Stimulated activated CD4-positive, alpha-beta T cell treated with anti-CD3 and anti-CD28 coated beads, Interleukin-1b, Interleukin-23, amount 100 ng/mL, for 48 hours (primary cell): ENCODE measurements at regions not wholly inside any gene's neighbourhood (a gene's known extent, or its start where the extent isn't known, plus 50 kb on each side); places are given as distances from the start of the nearest gene placed in this dataset.

ENCODE experiments used
- DNase-seq: peaks from one replicate; pipeline ENCODE4 v3.0.0-alpha.2; 2020

DNA sequence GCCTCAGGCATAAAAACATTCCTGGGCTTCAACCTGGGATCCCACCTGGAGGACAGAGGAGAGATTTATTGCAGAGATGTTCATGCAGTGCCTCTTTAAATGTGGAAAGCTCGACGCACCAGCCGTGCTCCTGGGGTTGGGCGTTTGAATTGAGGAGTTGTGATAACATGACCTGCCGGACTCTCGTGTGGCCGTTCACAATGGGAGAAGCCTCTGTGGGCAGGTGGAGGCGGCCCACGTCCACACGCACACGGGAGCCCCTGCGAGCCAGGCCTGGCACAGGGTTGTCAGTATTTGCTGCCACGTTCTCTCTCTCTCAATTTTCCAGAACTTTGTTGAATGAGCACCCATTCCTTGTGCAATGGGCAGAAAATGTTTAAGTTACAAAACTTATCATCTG lies 58.3 kb upstream of the PPARA start:
- no peak for DNase-seq

DNA sequence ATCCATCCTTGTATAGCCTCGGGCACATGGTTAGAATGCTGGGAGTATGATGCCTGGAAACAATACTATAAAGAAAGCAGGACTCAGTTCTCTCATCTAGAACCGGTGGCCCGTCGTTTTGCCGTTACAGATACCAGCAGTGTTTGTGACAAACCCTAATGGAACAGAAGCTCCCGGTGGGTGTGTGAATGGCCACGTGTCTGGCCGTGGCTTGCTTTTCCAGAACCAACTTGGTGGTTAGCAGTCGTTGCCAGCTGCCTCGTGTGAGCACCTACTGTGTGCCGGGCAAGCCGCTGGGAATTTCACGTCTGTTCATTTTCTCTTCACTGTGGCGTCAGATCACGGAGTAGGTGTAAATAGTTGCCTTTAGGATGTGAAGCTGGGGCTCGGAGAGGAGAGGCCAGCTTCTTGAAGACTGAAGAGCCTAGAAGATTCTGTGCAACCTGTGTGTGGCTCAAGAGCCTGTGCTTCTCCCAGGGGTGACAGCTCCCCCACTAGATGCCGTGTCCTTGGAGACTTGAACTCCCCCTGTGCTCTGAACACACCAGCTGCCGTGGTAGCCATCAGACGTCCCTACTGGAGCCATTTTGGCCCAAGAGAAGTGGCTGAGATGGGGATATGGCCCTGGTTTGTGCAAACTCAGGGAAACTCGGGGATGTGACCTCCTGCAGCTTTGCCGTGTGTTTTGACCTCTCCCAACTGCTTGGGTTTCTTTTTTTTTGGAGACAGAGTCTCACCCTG lies 57.5 kb upstream of the PPARA start:
- DNase-seq, result no peak

DNA sequence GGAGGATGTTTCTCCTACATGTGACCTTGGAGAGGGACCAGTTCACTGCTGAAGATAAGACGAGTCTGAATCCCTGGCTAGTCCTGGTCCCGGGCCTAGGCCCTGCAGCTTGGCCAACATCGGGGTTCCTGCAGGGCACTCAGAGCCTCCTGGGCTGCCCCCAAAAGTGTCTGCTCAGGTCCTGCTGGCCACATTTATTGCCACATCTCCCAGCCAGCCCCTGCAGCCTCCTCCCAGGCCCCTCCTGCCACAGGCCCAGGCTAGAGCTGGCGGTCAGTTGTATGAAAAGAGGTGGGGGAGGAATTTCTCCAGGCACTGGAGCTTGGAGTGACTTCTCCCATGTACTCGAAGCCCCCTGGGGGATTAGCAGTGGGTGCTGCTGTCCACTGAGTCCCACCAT lies 56.5 kb upstream of the PPARA start:
- no peak for DNase-seq

DNA sequence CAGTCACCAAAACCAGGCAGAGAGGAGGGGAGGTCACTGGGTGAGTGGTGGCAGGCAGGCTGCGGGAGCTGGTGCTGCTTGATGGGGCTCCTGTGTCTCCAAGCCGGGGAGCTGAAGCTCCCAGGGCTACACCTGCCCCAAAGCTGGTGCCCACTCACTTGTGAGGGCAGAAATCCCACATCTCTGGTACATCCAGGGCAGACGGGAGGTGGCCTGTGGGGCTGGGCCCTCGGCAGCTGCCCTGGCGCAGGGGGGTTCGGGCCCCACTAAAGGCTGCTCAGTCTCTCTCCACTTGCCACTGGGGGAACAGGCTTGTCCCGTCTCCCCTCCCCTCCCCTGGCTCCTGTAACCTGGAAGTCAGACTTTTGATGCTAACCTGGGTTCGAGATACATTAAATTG lies 55.6 kb upstream of the PPARA start:
- DNase-seq, result no peak

DNA sequence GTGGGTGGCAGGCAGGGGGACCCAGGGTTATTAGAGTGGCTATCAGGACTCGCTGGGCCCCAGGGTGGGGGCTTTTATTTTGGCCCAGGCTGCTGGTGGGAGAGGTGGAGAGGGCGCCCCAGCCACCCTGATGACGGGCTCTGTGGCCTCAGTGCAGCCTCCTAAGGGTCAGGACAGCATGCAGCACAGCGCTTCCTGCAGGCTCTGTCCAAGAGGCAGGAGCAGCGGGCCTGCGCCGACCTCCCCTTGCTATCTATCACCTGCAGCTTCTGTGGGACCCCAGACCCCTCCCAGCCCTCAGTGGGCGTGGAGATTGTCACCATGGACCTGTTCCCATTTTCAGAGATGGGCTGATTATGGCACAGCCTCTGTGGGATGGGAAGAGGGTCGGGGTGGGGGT lies 54.3 kb upstream of the PPARA start:
- DNase-seq, result no peak

DNA sequence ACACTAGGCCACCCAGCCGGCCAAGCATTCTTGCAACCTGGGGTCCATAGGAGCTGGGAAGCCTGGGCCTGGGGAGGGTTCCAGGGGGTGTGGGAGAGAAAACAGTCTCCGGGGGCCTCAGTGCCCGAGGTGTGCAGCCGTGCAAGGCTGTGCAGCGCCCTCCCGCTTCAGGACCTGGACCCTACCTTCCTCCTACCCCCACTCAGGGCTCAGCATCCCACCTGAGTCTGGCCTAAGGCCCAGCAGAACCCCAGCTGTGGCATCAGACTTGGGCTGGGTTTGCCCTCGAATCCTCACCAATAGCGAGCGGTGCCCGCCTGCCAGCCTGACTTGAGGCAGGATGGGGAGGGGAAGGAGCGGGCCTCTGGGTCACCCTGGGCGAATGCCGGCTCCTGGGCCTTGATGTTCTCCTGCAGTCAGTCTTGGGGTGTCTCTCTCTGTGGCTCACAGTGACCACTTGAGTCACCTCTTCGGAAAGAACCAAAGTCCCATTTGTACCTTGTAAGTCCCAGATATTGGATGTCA lies 53.6 kb upstream of the PPARA start:
- DNase-seq, result no peak

DNA sequence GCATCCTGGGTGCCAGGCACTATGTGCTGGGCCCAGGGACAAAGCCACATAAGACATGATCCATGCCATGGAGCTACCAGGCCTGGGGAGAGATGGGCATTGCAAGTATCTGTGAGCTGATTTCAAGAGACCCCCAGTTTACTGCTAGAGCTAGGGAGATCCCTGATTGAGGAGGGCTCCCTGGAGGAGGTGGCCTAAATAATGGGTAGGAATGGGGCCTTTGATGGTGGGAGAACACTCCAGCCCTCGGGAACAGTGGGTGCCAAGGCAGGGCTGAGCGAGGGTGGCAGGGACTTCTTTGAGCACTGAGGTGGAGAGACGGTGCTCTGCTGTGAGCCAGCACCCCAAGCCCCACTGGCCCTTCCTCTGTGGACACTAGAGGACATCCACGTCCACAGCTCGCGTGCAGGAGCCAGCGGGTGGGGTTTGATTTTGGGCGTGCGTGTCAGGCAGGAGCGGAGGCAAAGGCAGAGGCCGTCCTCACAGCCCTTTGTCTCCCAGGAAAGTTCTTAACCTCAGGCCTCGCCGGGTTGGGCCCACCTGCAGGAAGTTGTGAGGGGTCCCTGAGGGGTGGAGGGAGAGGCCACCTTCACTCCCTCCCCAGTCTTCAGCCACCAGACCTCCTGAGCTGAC lies 52.9 kb upstream of the PPARA start:
- no peak for DNase-seq

DNA sequence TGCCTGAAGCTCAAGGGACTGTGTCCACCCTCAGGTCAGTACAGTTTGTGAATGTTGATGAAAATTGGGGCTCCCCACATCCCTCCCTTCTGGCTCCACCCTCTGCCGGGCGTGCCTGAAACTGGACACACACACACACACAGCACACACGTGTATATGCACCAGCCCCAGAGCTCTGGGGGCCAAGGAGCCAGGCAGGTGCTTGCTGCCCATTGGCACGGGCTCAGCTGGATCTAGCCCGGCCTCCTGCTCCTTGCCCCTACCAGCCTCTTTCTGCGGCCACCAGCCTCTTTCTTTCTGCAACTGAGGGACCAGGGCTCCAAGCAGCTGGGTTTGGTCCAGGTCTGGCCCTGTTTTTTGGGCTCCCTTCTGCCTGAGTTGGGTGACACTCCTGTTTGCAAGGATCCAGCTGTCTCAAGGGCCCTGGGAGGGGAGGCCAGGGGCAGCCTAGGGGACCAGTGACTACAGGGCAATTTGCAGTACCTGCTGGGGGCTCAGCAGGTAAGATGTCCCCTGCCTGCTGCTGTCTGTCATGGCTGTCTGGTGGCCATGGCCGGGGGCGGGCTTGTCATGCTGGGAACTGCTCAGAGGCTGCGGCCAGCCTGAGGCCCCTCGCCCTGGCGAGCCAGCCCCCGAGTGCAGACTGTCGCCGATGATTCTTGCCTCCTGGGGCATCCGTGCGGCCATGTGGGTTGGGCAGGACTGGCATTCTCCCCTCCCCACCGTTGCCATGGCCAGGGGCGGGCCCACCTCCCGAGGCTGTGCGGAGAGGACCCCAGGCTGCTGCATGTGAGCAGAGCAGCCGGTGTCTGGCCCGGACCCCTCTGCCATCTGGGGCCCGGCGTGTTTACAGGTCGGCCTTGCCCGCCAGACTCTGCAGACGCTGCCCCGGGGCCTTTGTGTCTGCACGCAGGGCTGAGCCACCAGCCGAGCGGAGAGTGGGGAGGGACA lies 51.5 kb upstream of the PPARA start:
- DNase-seq, result no peak

DNA sequence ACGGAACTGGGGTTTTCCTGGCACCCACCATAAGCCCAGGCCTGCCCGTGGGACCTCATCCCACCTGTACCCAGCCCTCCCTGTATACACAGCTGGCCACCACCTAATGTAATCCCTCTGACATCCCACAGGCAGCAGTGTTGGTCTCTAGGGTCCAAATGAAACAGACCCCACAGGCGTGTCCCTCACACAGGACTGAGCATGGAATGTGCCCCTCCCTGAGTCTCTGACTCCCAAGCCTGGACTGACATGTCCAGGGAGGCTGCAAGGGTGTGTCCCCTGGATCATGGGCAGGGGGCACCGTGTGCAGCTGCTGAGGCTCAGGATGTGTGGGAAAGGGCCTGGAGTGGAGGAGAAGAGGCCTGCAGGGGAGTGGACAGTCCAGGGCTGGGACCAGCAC lies 50.6 kb upstream of the PPARA start:
- no peak for DNase-seq

DNA sequence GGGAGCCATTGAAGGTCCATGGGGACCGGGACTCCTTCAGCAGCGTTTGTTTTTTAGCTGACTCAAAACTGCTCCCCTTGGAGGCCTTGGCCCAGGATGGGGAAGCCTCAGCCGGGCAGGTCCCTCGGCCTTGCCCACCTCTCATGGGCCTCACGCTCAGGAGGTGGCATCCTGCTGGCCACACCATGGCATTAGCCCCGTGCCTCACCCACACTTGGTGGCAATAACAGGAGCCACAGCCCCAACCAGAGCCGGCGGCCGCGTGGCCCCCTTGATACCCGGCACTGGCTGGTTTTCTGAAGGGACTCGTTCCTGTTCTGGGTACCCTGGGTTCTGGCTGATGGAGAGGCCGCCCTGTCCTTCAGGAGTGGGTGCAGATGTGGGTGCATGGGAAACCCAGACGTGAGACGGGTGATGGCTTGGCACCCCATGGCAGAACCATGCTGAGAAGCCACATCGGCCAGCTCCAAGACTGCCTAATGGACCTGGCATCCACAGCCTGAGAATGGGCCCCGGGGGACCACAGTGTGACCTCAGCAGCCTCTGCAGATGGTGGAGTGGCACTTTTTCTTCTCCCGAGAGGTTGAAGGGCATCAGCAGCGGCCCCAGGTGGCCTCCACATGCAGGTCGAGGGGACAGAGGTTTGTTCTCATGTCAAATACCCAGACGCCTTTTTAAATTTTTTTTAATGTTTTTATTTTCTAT lies 49.8 kb upstream of the PPARA start:
- no peak for DNase-seq
